ENCODE measurements at regions not wholly inside any gene's neighbourhood (a gene's known extent, or its start where the extent isn't known, plus 50 kb on each side); places are given as distances from the start of the nearest gene placed in this dataset.

DNA sequence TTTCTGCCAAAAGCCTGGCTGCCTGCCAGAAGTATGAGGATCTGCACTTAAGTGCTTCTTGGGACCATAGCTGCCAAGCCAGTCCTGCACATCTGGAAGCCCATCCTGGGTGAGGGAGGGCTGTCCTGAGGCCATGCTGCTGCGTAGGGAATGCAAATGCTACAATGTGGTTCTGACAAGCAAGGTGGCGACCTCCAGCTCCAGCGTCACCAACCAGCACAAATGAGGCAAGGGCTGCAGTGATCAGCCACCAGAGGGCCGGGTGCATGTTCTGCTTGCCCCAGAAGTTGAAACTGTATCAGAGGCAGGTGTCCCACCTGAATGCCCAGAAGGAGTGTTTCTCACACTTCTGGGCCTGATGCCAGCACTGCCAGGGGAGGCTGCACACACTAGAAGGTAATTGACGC lies 99.1 kb upstream of the KCNQ5 start:
- no peak for TF ChIP-seq EGR1 (IDR thresholded peaks at IDR 0.05)
- TF ChIP-seq FOXM1 (IDR thresholded peaks at IDR 0.05; ENCODE audit: borderline replicate concordance, low read depth), result no peak
- TF ChIP-seq CREB1 (IDR thresholded peaks at IDR 0.05; ENCODE audit: low read depth), result no peak
- TF ChIP-seq NFIC (IDR thresholded peaks at IDR 0.05), result no peak
- no peak for TF ChIP-seq MAX (IDR thresholded peaks at IDR 0.05)
- TF ChIP-seq CEBPB (IDR thresholded peaks at IDR 0.05), result no peak
- TF ChIP-seq EP300 (IDR thresholded peaks at IDR 0.05; ENCODE audit: borderline replicate concordance), result no peak
- no peak for TF ChIP-seq RAD21 (IDR thresholded peaks at IDR 0.05; ENCODE audit: low read depth)
- TF ChIP-seq TAF1 (IDR thresholded peaks at IDR 0.05; ENCODE audit: low read depth), result no peak
- no peak for TF ChIP-seq REST (IDR thresholded peaks at IDR 0.05; ENCODE audit: low read depth)
- no peak for TF ChIP-seq TEAD4 (IDR thresholded peaks at IDR 0.05)

DNA sequence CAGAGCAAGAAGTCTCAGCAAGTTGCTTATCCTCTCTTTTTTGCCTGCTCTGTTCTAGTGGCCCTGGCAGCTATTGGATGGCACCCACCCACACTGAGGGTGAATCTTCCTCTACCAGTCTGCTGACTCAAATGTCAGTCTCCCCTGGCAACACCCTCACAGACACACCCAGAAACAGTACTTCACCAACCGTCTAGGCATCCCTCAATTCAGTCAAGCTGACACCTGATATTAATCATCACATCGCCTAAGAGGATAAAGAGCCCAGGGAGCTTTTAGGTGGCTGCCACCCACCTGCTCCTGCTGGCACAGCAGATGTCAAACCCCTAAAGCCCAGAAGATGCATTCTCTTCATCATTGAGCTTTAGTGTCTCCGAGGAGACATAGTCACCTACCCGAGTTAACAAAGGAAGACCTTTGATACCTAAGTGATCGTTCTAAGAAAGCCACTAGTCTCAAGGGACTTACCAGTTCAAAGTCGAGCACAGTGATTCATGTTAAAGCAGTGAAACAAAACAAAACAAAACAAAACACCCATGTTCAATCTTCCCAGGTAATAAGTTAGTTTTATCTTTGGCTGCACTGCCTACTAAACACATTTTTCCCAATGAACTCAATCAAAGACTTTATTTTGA lies 97.7 kb upstream of the KCNQ5 start:
- TF ChIP-seq CREB1 (IDR thresholded peaks at IDR 0.05; ENCODE audit: low read depth) (no peak), RAD21 (IDR thresholded peaks at IDR 0.05; ENCODE audit: low read depth) (no peak), REST (IDR thresholded peaks at IDR 0.05; ENCODE audit: low read depth) (no peak), EP300 (IDR thresholded peaks at IDR 0.05; ENCODE audit: borderline replicate concordance) (no peak), EGR1 (IDR thresholded peaks at IDR 0.05) (no peak), FOXM1 (IDR thresholded peaks at IDR 0.05; ENCODE audit: borderline replicate concordance, low read depth) (no peak), TAF1 (IDR thresholded peaks at IDR 0.05; ENCODE audit: low read depth) (no peak), ZBTB7A (IDR thresholded peaks at IDR 0.05; ENCODE audit: low read depth) (no peak)
- TF ChIP-seq, protein P1, sequence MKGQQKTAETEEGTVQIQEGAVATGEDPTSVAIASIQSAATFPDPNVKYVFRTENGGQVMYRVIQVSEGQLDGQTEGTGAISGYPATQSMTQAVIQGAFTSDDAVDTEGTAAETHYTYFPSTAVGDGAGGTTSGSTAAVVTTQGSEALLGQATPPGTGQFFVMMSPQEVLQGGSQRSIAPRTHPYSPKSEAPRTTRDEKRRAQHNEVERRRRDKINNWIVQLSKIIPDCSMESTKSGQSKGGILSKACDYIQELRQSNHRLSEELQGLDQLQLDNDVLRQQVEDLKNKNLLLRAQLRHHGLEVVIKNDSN (IDR thresholded peaks at IDR 0.05), result no peak

GRCh38 chr6:72525821-72526510 lies 95.9 kb upstream of the KCNQ5 start:
- TF ChIP-seq TAF1 (IDR thresholded peaks at IDR 0.05; ENCODE audit: low read depth) (no peak), FOXM1 (IDR thresholded peaks at IDR 0.05; ENCODE audit: borderline replicate concordance, low read depth) (no peak), MAX (IDR thresholded peaks at IDR 0.05) (no peak), RAD21 (IDR thresholded peaks at IDR 0.05; ENCODE audit: low read depth) (no peak), YY1 (IDR thresholded peaks at IDR 0.05; ENCODE audit: low read depth) (no peak), TCF12 (IDR thresholded peaks at IDR 0.05; ENCODE audit: low read depth) (no peak), CEBPB (IDR thresholded peaks at IDR 0.05) (no peak)

DNA sequence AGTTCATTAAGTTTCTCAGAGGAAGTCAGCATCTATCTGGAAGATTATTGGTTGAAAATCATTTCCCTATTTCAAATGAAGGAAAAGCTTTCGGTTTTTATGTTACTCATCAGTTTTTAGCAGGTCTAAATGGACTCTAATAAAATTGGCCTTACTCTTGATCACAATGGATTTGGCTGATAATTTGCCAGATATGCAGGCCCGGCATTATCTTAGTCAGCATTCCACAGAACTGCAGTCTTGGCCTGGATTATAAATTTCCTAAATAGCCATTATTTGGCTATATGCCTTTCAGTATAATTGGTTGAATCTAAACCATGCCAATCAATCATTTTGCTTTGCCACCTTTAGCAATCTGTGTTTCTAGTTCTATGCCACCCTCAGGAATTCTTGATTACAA lies 91.7 kb upstream of the KCNQ5 start:
- TF ChIP-seq REST (IDR thresholded peaks at IDR 0.05; ENCODE audit: low read depth), result no peak
- no peak for TF ChIP-seq CREB1 (IDR thresholded peaks at IDR 0.05; ENCODE audit: low read depth)
- TF ChIP-seq RAD21 (IDR thresholded peaks at IDR 0.05; ENCODE audit: low read depth), result no peak
- no peak for TF ChIP-seq MAX (IDR thresholded peaks at IDR 0.05)
- TF ChIP-seq, protein P1 (IDR thresholded peaks at IDR 0.05), result no peak
